ENCODE measurements at regions not wholly inside any gene's neighbourhood (a gene's known extent, or its start where the extent isn't known, plus 50 kb on each side); places are given as distances from the start of the nearest gene placed in this dataset.

GRCh38 chr3:42345811-42346210, 64.6 kb downstream of the LYZL4 start:
- H3K4me1 Mint-ChIP-seq, result peaks cover 0 to 64% (median 17%) of the 10 kb centered on the region in 4 donors
- peaks cover 19% of the 10 kb centered on the region for H3K27me3 Mint-ChIP-seq
- H3K4me3 Mint-ChIP-seq, result peak overlapping the region in 3 of 4 donors; percentile 21 to 86 (median 33)
- H3K27ac Mint-ChIP-seq, result peak overlapping the region in 2 of 3 donors; percentile 91 to 95
- no peaks in the 10 kb centered on the region for H3K36me3 Mint-ChIP-seq
- Histone ChIP-seq H3K27me3 (ENCODE audit: control insufficient read depth, insufficient read depth, low read length) (no peaks in the 10 kb centered on the region), H3K4me1 (ENCODE audit: control insufficient read depth, insufficient read depth, low read length, poor library complexity, severe bottlenecking) (peaks cover 10% of the 10 kb centered on the region), H3K4me3 (ENCODE audit: low read depth, low read length) (peak overlapping the region; percentile 51), H3K36me3 (ENCODE audit: control insufficient read depth, insufficient read depth, low read length) (no peaks in the 10 kb centered on the region), H3K27ac (ENCODE audit: insufficient read depth, low read length, poor library complexity, severe bottlenecking) (peak overlapping the region; percentile 58), H3K9me3 (ENCODE audit: control insufficient read depth in 2 of 2, low read length in 2 of 2) (no peaks in the 10 kb centered on the region)
- H3K9me3 Mint-ChIP-seq, result peaks cover 0 to 5% (median 0%) of the 10 kb centered on the region in 7 donors
- peak in 1 of 3 donors; percentile 60 for DNase-seq
- ATAC-seq (ENCODE audit: low read depth in 2 of 2), result peak; percentile 73 to 80

- peaks cover 0 to 5% (median 0%) of the 10 kb centered on the region in 7 donors for H3K9me3 Mint-ChIP-seq
- H3K27ac Mint-ChIP-seq, result no peak overlapping the region
- no peaks in the 10 kb centered on the region for H3K36me3 Mint-ChIP-seq
Measured at GRCh38 chr3:42340466-42340865, 69.9 kb downstream of the LYZL4 start.

GRCh38 chr3:42339321-42339720, 71.1 kb downstream of the LYZL4 start:
- H3K27me3 Mint-ChIP-seq, result peaks cover 14% of the 10 kb centered on the region
- no peaks in the 10 kb centered on the region for H3K4me1 ChIP-seq (ENCODE audit: control insufficient read depth, insufficient read depth, low read length, poor library complexity, severe bottlenecking)
- H3K27ac Mint-ChIP-seq, result no peak overlapping the region
- no peak overlapping the region for H3K27ac ChIP-seq (ENCODE audit: insufficient read depth, low read length, poor library complexity, severe bottlenecking)
- ATAC-seq (ENCODE audit: low read depth in 2 of 2) (no peak), DNase-seq (no peak)
- no peak overlapping the region for H3K4me3 Mint-ChIP-seq
- H3K27me3 ChIP-seq (ENCODE audit: control insufficient read depth, insufficient read depth, low read length), result no peaks in the 10 kb centered on the region
- no peaks in the 10 kb centered on the region for H3K36me3 Mint-ChIP-seq
- no peaks in the 10 kb centered on the region for H3K36me3 ChIP-seq (ENCODE audit: control insufficient read depth, insufficient read depth, low read length)
- no peaks in the 10 kb centered on the region for H3K9me3 ChIP-seq (ENCODE audit: control insufficient read depth in 2 of 2, low read length in 2 of 2)
- H3K4me1 Mint-ChIP-seq, result peaks cover 0 to 14% (median under 1%) of the 10 kb centered on the region in 4 donors
- no peak overlapping the region for H3K4me3 ChIP-seq (ENCODE audit: low read depth, low read length)
- H3K9me3 Mint-ChIP-seq, result peaks cover 0 to 3% (median 0%) of the 10 kb centered on the region in 7 donors

More at GRCh38 chr3:42340466-42340865, 69.9 kb downstream of the LYZL4 start:
- Mint-ChIP-seq H3K4me3 (no peak overlapping the region), H3K27me3 (peaks cover 18% of the 10 kb centered on the region), H3K4me1 (peaks cover 0 to 22% (median 4%) of the 10 kb centered on the region in 4 donors)
- ATAC-seq (ENCODE audit: low read depth in 2 of 2), result no peak
- no peaks in the 10 kb centered on the region for H3K4me1 ChIP-seq (ENCODE audit: control insufficient read depth, insufficient read depth, low read length, poor library complexity, severe bottlenecking)
- DNase-seq, result no peak
- no peaks in the 10 kb centered on the region for H3K27me3 ChIP-seq (ENCODE audit: control insufficient read depth, insufficient read depth, low read length)
- H3K27ac ChIP-seq (ENCODE audit: insufficient read depth, low read length, poor library complexity, severe bottlenecking), result no peak overlapping the region
- H3K9me3 ChIP-seq (ENCODE audit: control insufficient read depth in 2 of 2, low read length in 2 of 2), result no peaks in the 10 kb centered on the region
- H3K4me3 ChIP-seq (ENCODE audit: low read depth, low read length), result no peak overlapping the region
- no peaks in the 10 kb centered on the region for H3K36me3 ChIP-seq (ENCODE audit: control insufficient read depth, insufficient read depth, low read length)

GRCh38 chr3:42336103-42336502, 70.1 kb upstream of the CCK start:
- peaks cover 11% of the 10 kb centered on the region for H3K27me3 Mint-ChIP-seq
- no peaks in the 10 kb centered on the region for H3K9me3 ChIP-seq (ENCODE audit: control insufficient read depth in 2 of 2, low read length in 2 of 2)
- H3K36me3 ChIP-seq (ENCODE audit: control insufficient read depth, insufficient read depth, low read length), result no peaks in the 10 kb centered on the region
- H3K9me3 Mint-ChIP-seq, result peaks cover 0 to 3% (median 0%) of the 10 kb centered on the region in 7 donors
- H3K4me1 ChIP-seq (ENCODE audit: control insufficient read depth, insufficient read depth, low read length, poor library complexity, severe bottlenecking), result no peaks in the 10 kb centered on the region
- no peaks in the 10 kb centered on the region for H3K36me3 Mint-ChIP-seq
- H3K4me1 Mint-ChIP-seq, result no peaks in the 10 kb centered on the region
- no peak overlapping the region for H3K27ac ChIP-seq (ENCODE audit: insufficient read depth, low read length, poor library complexity, severe bottlenecking)
- no peak for DNase-seq
- no peaks in the 10 kb centered on the region for H3K27me3 ChIP-seq (ENCODE audit: control insufficient read depth, insufficient read depth, low read length)
- no peak for ATAC-seq (ENCODE audit: low read depth in 2 of 2)
- no peak overlapping the region for H3K4me3 ChIP-seq (ENCODE audit: low read depth, low read length)
- no peak overlapping the region for H3K4me3 Mint-ChIP-seq
- no peak overlapping the region for H3K27ac Mint-ChIP-seq

- peaks cover 0 to 28% (median 13%) of the 10 kb centered on the region in 7 donors for H3K9me3 Mint-ChIP-seq
- H3K27me3 Mint-ChIP-seq, result peaks cover 5% of the 10 kb centered on the region
- no peaks in the 10 kb centered on the region for H3K4me1 Mint-ChIP-seq
- no peak overlapping the region for H3K27ac ChIP-seq (ENCODE audit: insufficient read depth, low read length, poor library complexity, severe bottlenecking)
- no peaks in the 10 kb centered on the region for H3K36me3 ChIP-seq (ENCODE audit: control insufficient read depth, insufficient read depth, low read length)
- H3K36me3 Mint-ChIP-seq, result peaks cover 11% of the 10 kb centered on the region
- ATAC-seq (ENCODE audit: low read depth in 2 of 2) (no peak), DNase-seq (no peak)
- H3K27me3 ChIP-seq (ENCODE audit: control insufficient read depth, insufficient read depth, low read length), result no peaks in the 10 kb centered on the region
- H3K4me3 Mint-ChIP-seq, result no peak overlapping the region
- H3K9me3 ChIP-seq (ENCODE audit: control insufficient read depth in 2 of 2, low read length in 2 of 2), result peaks cover 24 to 34% of the 10 kb centered on the region in 2 experiments
- no peak overlapping the region for H3K4me3 ChIP-seq (ENCODE audit: low read depth, low read length)
- H3K4me1 ChIP-seq (ENCODE audit: control insufficient read depth, insufficient read depth, low read length, poor library complexity, severe bottlenecking), result no peaks in the 10 kb centered on the region
- H3K27ac Mint-ChIP-seq, result no peak overlapping the region
Measured at GRCh38 chr3:42317137-42317536, 51.2 kb upstream of the CCK start.

Measured in CD4-positive, CD25-positive, alpha-beta regulatory T cell (primary cell).